Mammary epithelial cell (primary cell): ENCODE measurements at regions not wholly inside any gene's neighbourhood (a gene's known extent, or its start where the extent isn't known, plus 50 kb on each side); places are given as distances from the start of the nearest gene placed in this dataset.
"Not testable (repeated sequence)": the region's sequence is repeated elsewhere in the genome, so short reads cannot be mapped to it uniquely, and the experiment has no call there.

ENCODE experiments used
- EZH2 ChIP-seq: IDR thresholded peaks from 2 replicates; pipeline ENCODE4 v1.6.1; 2012; ENCODE audit warnings: low read length, inconsistent platforms, borderline replicate concordance
- TF ChIP-seq, protein P1 (sequence below), 2 donors: IDR thresholded peaks in 1 of 2; conservative IDR thresholded peaks in 1 of 2; 2 replicates each; pipeline ENCODE4 v1.5.1; 2011 to 2012; ENCODE audit warnings: inconsistent platforms in 2 of 2, low read length in 2 of 2, mild to moderate bottlenecking in 2 of 2, control low read depth in 1 of 2, low read depth in 1 of 2; ENCODE audit not compliant: insufficient read depth in 1 of 2; ENCODE audit errors: extremely low read depth in 1 of 2

DNA sequence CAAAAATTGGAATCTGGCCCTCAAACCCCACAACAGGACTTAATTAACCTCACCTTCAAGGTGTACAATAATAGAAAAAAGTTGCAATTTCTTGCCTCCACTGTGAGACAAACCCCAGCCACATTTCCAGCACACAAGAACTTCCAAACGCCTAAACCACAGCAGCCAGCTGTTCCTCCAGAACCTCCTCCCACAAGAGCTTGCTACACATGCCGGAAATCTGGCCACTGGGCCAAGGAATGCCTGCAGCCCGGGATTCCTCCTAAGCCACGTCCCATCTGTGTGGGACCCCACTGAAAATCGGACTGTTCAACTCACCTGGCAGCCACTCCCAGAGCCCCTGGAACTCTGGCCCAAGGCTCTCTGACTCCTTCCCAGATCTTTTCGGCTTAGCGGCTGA lies 315.9 kb upstream of the EDIL3 start:
- TF ChIP-seq, protein P1, sequence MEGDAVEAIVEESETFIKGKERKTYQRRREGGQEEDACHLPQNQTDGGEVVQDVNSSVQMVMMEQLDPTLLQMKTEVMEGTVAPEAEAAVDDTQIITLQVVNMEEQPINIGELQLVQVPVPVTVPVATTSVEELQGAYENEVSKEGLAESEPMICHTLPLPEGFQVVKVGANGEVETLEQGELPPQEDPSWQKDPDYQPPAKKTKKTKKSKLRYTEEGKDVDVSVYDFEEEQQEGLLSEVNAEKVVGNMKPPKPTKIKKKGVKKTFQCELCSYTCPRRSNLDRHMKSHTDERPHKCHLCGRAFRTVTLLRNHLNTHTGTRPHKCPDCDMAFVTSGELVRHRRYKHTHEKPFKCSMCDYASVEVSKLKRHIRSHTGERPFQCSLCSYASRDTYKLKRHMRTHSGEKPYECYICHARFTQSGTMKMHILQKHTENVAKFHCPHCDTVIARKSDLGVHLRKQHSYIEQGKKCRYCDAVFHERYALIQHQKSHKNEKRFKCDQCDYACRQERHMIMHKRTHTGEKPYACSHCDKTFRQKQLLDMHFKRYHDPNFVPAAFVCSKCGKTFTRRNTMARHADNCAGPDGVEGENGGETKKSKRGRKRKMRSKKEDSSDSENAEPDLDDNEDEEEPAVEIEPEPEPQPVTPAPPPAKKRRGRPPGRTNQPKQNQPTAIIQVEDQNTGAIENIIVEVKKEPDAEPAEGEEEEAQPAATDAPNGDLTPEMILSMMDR (conservative IDR thresholded peaks at IDR 0.05 in 1 of 2, IDR thresholded peaks at IDR 0.05 in 1 of 2; ENCODE audit: extremely low read depth in 1 of 2, insufficient read depth in 1 of 2, low read depth in 1 of 2, low read length in 2 of 2) = not testable (repeated sequence)
- not testable (repeated sequence) for TF ChIP-seq EZH2
